Esophagus muscularis mucosa (tissue), 4 donors: ENCODE measurements at regions not wholly inside any gene's neighbourhood (a gene's known extent, or its start where the extent isn't known, plus 50 kb on each side); places are given as distances from the start of the nearest gene placed in this dataset.

ENCODE experiments used
- EP300 ChIP-seq: sonication (generic); formaldehyde crosslinking; IDR thresholded peaks from one replicate; pipeline ENCODE4 v1.6.1; 2017; ENCODE audit warnings: antibody characterized with exemption
- POLR2A ChIP-seq: fragments of 450-650 bp; IDR thresholded peaks from one replicate; pipeline ENCODE4 v1.6.1; 2017; ENCODE audit warnings: antibody characterized with exemption, moderate library complexity, mild to moderate bottlenecking, low read depth
- POLR2AphosphoS5 ChIP-seq, 2 donors: sonication (generic); formaldehyde crosslinking; IDR thresholded peaks; one replicate each; pipeline ENCODE4 v1.6.1; 2017; ENCODE audit warnings: antibody characterized with exemption in 2 of 2
- TF ChIP-seq, protein P1 (sequence below), 3 experiments: fragments of 200-600 bp in 2 of 3; fragments of 450-650 bp in 1 of 3; sonication (generic) in 2 of 3; IDR thresholded peaks; one replicate each; pipeline ENCODE4 v1.5.1; 2017 to 2019; ENCODE audit warnings: antibody characterized with exemption in 3 of 3, mild to moderate bottlenecking in 2 of 3, moderate library complexity in 1 of 3

DNA sequence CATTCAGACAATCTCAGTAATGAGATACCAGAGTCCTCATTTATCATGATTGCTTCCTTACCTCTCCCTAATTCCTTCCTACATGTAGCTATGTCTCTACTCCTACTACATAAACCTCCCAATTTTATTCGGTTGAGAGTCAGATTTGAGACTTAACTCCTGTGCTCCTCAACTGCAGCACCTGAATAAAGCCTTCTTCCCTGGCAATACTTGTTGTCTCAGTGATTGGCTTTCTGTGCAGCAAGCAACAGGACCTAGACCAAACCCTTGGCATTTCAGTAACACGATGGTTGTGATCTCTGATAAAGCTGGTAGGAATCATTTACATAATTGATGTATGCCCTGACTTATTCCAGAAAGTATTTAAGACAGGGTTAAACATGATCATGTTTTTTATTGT is 106.7 kb upstream of the NANOGP8 start:
- TF ChIP-seq POLR2A = no peak
- TF ChIP-seq, protein P1, sequence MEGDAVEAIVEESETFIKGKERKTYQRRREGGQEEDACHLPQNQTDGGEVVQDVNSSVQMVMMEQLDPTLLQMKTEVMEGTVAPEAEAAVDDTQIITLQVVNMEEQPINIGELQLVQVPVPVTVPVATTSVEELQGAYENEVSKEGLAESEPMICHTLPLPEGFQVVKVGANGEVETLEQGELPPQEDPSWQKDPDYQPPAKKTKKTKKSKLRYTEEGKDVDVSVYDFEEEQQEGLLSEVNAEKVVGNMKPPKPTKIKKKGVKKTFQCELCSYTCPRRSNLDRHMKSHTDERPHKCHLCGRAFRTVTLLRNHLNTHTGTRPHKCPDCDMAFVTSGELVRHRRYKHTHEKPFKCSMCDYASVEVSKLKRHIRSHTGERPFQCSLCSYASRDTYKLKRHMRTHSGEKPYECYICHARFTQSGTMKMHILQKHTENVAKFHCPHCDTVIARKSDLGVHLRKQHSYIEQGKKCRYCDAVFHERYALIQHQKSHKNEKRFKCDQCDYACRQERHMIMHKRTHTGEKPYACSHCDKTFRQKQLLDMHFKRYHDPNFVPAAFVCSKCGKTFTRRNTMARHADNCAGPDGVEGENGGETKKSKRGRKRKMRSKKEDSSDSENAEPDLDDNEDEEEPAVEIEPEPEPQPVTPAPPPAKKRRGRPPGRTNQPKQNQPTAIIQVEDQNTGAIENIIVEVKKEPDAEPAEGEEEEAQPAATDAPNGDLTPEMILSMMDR (IDR thresholded peaks at IDR 0.05) = no peak
- TF ChIP-seq POLR2AphosphoS5 (IDR thresholded peaks at IDR 0.05) = no peak
- TF ChIP-seq EP300 = no peak
